ENCODE measurements at regions not wholly inside any gene's neighbourhood (a gene's known extent, or its start where the extent isn't known, plus 50 kb on each side); places are given as distances from the start of the nearest gene placed in this dataset.
"Not testable (repeated sequence)": the region's sequence is repeated elsewhere in the genome, so short reads cannot be mapped to it uniquely, and the experiment has no call there.

DNA sequence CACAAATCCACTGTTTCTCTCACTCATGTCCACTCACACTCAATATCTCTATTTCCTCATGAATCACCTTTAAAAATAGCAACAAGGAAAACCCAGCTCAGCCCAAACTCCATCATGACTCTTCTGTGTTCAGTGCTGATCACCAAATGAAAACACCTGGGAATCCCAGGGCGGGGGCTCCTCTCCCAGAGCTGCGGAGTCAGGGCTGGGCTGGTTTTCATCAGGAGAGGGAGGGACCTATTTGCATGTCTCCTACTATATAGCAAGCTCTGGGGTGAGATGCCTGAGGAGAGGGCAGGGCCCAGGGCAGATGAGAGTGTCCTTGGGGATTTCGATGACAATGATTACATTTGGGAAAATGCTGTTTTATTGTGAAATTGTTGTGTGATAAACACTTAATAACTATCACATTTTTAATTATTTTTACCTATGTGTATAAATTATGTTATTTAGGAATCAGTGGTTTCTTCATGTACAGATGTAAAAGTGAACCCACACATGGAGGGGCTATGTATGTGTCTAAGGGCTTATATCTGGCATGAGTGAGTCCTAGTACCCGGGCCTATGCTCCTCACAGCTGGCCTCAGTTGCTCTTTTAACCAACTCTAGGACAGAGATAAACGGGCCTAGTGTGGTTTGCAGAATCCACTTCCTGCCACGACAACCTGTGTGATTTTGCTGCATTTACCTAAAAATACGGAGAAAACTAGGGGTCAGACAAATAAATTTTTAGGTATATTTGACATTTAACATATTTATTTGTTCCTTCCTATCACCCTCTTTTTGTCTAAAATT, 1131.9 kb downstream of the TMEM121 start:
- H3K18ac ChIP-seq (ENCODE audit: extremely low read depth, low read length); H2BK20ac ChIP-seq (ENCODE audit: low read length); H3K23ac ChIP-seq (ENCODE audit: insufficient read length); POLR2A ChIA-PET (ENCODE audit: partially characterized antibody); H3K79me1 ChIP-seq (ENCODE audit: low read depth, low read length); DNase-seq (ENCODE audit: low read depth in 1 of 2, low spot score in 2 of 2); H4K8ac ChIP-seq (ENCODE audit: extremely low read depth, insufficient read depth, low read length); H3K4me2 ChIP-seq (ENCODE audit: insufficient read depth in 1 of 2, low read depth in 2 of 2, low read length in 2 of 2); H3K14ac ChIP-seq (ENCODE audit: insufficient read length); H4K91ac ChIP-seq (replicated peaks; ENCODE audit: insufficient read length, low read length); H3K27me3 ChIP-seq (replicated peaks in 1 of 4; ENCODE audit: control insufficient read depth in 3 of 4, extremely low read depth in 1 of 4, insufficient read depth in 3 of 4, low read length in 3 of 4); H4K5ac ChIP-seq (ENCODE audit: insufficient read length, low read depth, low read length); H2BK5ac ChIP-seq (ENCODE audit: low read depth, low read length); H2BK15ac ChIP-seq (ENCODE audit: low read length); H3K79me2 ChIP-seq (ENCODE audit: control insufficient read depth in 1 of 2, insufficient read depth in 2 of 2, low read length in 2 of 2); H4K20me1 ChIP-seq (replicated peaks in 1 of 2; ENCODE audit: control insufficient read depth in 1 of 2, insufficient read depth in 2 of 2, low read length in 2 of 2); FAIRE-seq; H3K9ac ChIP-seq (replicated peaks in 1 of 4; ENCODE audit: extremely low read depth in 1 of 4, low read depth in 3 of 4, low read length in 3 of 4); H2BK12ac ChIP-seq (ENCODE audit: low read depth, low read length); H3K27ac ChIP-seq (ENCODE audit: low read depth, low read length); H2AK5ac ChIP-seq (ENCODE audit: low read depth, low read length); H3K23me2 ChIP-seq (ENCODE audit: low read depth, low read length); H3K4me3 ChIP-seq (ENCODE audit: extremely low read depth in 1 of 4, insufficient read depth in 2 of 4, low read depth in 3 of 4, low read length in 4 of 4); H2BK120ac ChIP-seq (replicated peaks; ENCODE audit: low read depth, low read length); H3K4me1 ChIP-seq (replicated peaks in 1 of 4; ENCODE audit: control insufficient read depth in 3 of 4, insufficient read depth in 4 of 4, low read length in 3 of 4); H3K4ac ChIP-seq (replicated peaks; ENCODE audit: insufficient read length, low read depth, low read length); H3K56ac ChIP-seq (replicated peaks; ENCODE audit: insufficient read length, low read depth, low read length); H2AFZ ChIP-seq (ENCODE audit: low read length); H3K36me3 ChIP-seq (ENCODE audit: control insufficient read depth in 2 of 4, insufficient read depth in 4 of 4, low read length in 3 of 4): not testable (repeated sequence)
- CTCF ChIA-PET (ENCODE audit: partially characterized antibody), result interaction anchor here (1.2 kb wide), 1 partner anchor 8 kb away, joined by 4 read pairs; no protein-coding TSS in a partner anchor
- peaks cover 43 to 59% of the 10 kb centered on the region in 2 experiments for H3K9me3 ChIP-seq (ENCODE audit: insufficient read depth in 2 of 2, low read depth in 1 of 2, low read length in 1 of 2)
- 81% methylated on average over 7 of the region's 7 CpGs; no CpG with 5 or more reads in 1 of the 2 experiments for WGBS, 2 experiments (ENCODE audit: extremely low coverage in 1 of 2, insufficient coverage in 1 of 2, insufficient read length in 1 of 2, insufficient replicate concordance in 2 of 2, low coverage in 1 of 2, low lambda C conversion rate in 2 of 2, missing lambda C conversion rate in 1 of 2)

GRCh38 chr14:106661561-106661960, 1135.2 kb downstream of the TMEM121 start:
- H2BK15ac ChIP-seq (ENCODE audit: low read length); H2BK12ac ChIP-seq (ENCODE audit: low read depth, low read length); H3K23ac ChIP-seq (ENCODE audit: insufficient read length); H2BK20ac ChIP-seq (ENCODE audit: low read length); H2BK120ac ChIP-seq (replicated peaks; ENCODE audit: low read depth, low read length); H3K18ac ChIP-seq (ENCODE audit: extremely low read depth, low read length); H4K5ac ChIP-seq (ENCODE audit: insufficient read length, low read depth, low read length); H3K27ac ChIP-seq (ENCODE audit: low read depth, low read length); H3K4me2 ChIP-seq (ENCODE audit: insufficient read depth in 1 of 2, low read depth in 2 of 2, low read length in 2 of 2); H4K8ac ChIP-seq (ENCODE audit: extremely low read depth, insufficient read depth, low read length); H3K9ac ChIP-seq (replicated peaks in 1 of 4; ENCODE audit: extremely low read depth in 1 of 4, low read depth in 3 of 4, low read length in 3 of 4); DNase-seq (ENCODE audit: low read depth in 1 of 2, low spot score in 2 of 2); H3K4me1 ChIP-seq (replicated peaks in 1 of 4; ENCODE audit: control insufficient read depth in 3 of 4, insufficient read depth in 4 of 4, low read length in 3 of 4); H3K79me1 ChIP-seq (ENCODE audit: low read depth, low read length); CTCF ChIA-PET (ENCODE audit: partially characterized antibody); H2BK5ac ChIP-seq (ENCODE audit: low read depth, low read length); H3K36me3 ChIP-seq (ENCODE audit: control insufficient read depth in 2 of 4, insufficient read depth in 4 of 4, low read length in 3 of 4); H3K27me3 ChIP-seq (replicated peaks in 1 of 4; ENCODE audit: control insufficient read depth in 3 of 4, extremely low read depth in 1 of 4, insufficient read depth in 3 of 4, low read length in 3 of 4); H3K4ac ChIP-seq (replicated peaks; ENCODE audit: insufficient read length, low read depth, low read length); H3K79me2 ChIP-seq (ENCODE audit: control insufficient read depth in 1 of 2, insufficient read depth in 2 of 2, low read length in 2 of 2); H3K14ac ChIP-seq (ENCODE audit: insufficient read length); H3K4me3 ChIP-seq (ENCODE audit: extremely low read depth in 1 of 4, insufficient read depth in 2 of 4, low read depth in 3 of 4, low read length in 4 of 4); H2AK5ac ChIP-seq (ENCODE audit: low read depth, low read length); H4K91ac ChIP-seq (replicated peaks; ENCODE audit: insufficient read length, low read length); H4K20me1 ChIP-seq (replicated peaks in 1 of 2; ENCODE audit: control insufficient read depth in 1 of 2, insufficient read depth in 2 of 2, low read length in 2 of 2); H2AFZ ChIP-seq (ENCODE audit: low read length); H3K56ac ChIP-seq (replicated peaks; ENCODE audit: insufficient read length, low read depth, low read length); POLR2A ChIA-PET (ENCODE audit: partially characterized antibody); FAIRE-seq; H3K23me2 ChIP-seq (ENCODE audit: low read depth, low read length): not testable (repeated sequence)
- peaks cover 60 to 67% of the 10 kb centered on the region in 2 experiments for H3K9me3 ChIP-seq (ENCODE audit: insufficient read depth in 2 of 2, low read depth in 1 of 2, low read length in 1 of 2)
- 64% methylated on average over 4 of the region's 4 CpGs; no CpG with 5 or more reads in 1 of the 2 experiments for WGBS, 2 experiments (ENCODE audit: extremely low coverage in 1 of 2, insufficient coverage in 1 of 2, insufficient read length in 1 of 2, insufficient replicate concordance in 2 of 2, low coverage in 1 of 2, low lambda C conversion rate in 2 of 2, missing lambda C conversion rate in 1 of 2)

All from H1 (cell line).